PC-3 (cell line): ENCODE measurements at regions not wholly inside any gene's neighbourhood (a gene's known extent, or its start where the extent isn't known, plus 50 kb on each side); places are given as distances from the start of the nearest gene placed in this dataset.
A peak's percentile ranks its signal among the peaks of the same experiment; 100 is the strongest.
"Not testable (repeated sequence)": the region's sequence is repeated elsewhere in the genome, so short reads cannot be mapped to it uniquely, and the experiment has no call there.

Experiments used
- ATAC-seq: fragments of 200-7000 bp; cut with Tn5 transposase; 2 replicates; pipeline ENCODE4 v1.9.1; 2020; ENCODE audit warnings: mild to moderate bottlenecking, moderate library complexity
- BruUV-seq: library from RNA; stranded (reverse); fragments of 400-500 nt; replicated peaks from 2 replicates; lab custom pipeline; 2021; lab: Mats Ljungman, UMichigan
- CTCF ChIA-PET: fragments of 300-600 bp; sonication (Branson Sonifier 250); formaldehyde crosslinking; loops from one replicate; lab custom pipeline; 2022; ENCODE audit warnings: antibody characterized with exemption; lab: Charles Lee
- POLR2A ChIA-PET: fragments of 300-600 bp; sonication (Branson Sonifier 250); formaldehyde crosslinking; loops from one replicate; lab custom pipeline; 2022; ENCODE audit warnings: antibody characterized with exemption; ENCODE audit not compliant: unreplicated experiment; lab: Charles Lee
- DNase-seq: peaks from one replicate; pipeline ENCODE4 v3.0.0-alpha.2; 2015
- H2AFZ ChIP-seq: fragments of 300-600 bp; sonication (generic); 2 replicates; pipeline ENCODE4 v1.6.0; 2016; ENCODE audit warnings: antibody characterized with exemption, low read length
- H3F3A ChIP-seq: fragments of 300-600 bp; sonication (generic); one replicate; pipeline ENCODE4 v1.6.0; 2017; ENCODE audit warnings: antibody characterized with exemption, low read length, control low read depth, mild to moderate bottlenecking; ENCODE audit not compliant: unreplicated experiment
- H3K27ac ChIP-seq: fragments of 300-600 bp; sonication (generic); 2 replicates; pipeline ENCODE4 v1.5.1; 2016; ENCODE audit warnings: mild to moderate bottlenecking, low read length
- H3K27me3 ChIP-seq: fragments of 300-600 bp; sonication (generic); 2 replicates; pipeline ENCODE4 v1.6.1; 2016; ENCODE audit warnings: low read length, mixed read lengths
- H3K36me3 ChIP-seq: fragments of 300-600 bp; sonication (generic); 2 replicates; pipeline ENCODE4 v1.6.1; 2016; ENCODE audit warnings: low read depth, mixed run types, low read length, mixed read lengths
- H3K4me1 ChIP-seq: fragments of 300-600 bp; sonication (generic); 2 replicates; pipeline ENCODE4 v1.5.1; 2016; ENCODE audit warnings: low read length; ENCODE audit not compliant: insufficient read depth
- H3K4me2 ChIP-seq: fragments of 300-600 bp; sonication (generic); 2 replicates; pipeline ENCODE4 v1.6.0; 2016; ENCODE audit warnings: low read length
- H3K4me3 ChIP-seq: fragments of 300-600 bp; sonication (generic); 2 replicates; pipeline ENCODE4 v1.5.1; 2016; ENCODE audit warnings: mild to moderate bottlenecking, low read length, mixed read lengths
- H3K79me2 ChIP-seq: fragments of 300-600 bp; sonication (generic); 2 replicates; pipeline ENCODE4 v1.6.1; 2017; ENCODE audit warnings: low read length, mixed read lengths
- H3K9ac ChIP-seq: fragments of 300-600 bp; sonication (generic); 2 replicates; pipeline ENCODE4 v1.6.0; 2016; ENCODE audit warnings: mild to moderate bottlenecking, low read length
- H3K9me2 ChIP-seq: fragments of 300-600 bp; sonication (generic); replicated peaks from 2 replicates; pipeline ENCODE4 v1.6.1; 2016; ENCODE audit warnings: mixed run types, low read length, mixed read lengths
- H3K9me3 ChIP-seq: fragments of 300-600 bp; sonication (generic); 2 replicates; pipeline ENCODE4 v1.6.1; 2016; ENCODE audit warnings: low read length, mixed read lengths
- H4K20me1 ChIP-seq: fragments of 300-600 bp; sonication (generic); 2 replicates; pipeline ENCODE4 v1.6.1; 2016; ENCODE audit warnings: low read length, mixed read lengths
- EZH2 ChIP-seq: fragments of 300-600 bp; sonication (generic); IDR thresholded peaks from one replicate; pipeline ENCODE4 v1.6.1; 2017; ENCODE audit warnings: antibody characterized with exemption, mild to moderate bottlenecking, low read length; ENCODE audit not compliant: unreplicated experiment
- EZH2phosphoT487 ChIP-seq: fragments of 300-600 bp; sonication (generic); IDR thresholded peaks from 2 replicates; pipeline ENCODE4 v1.6.1; 2018; ENCODE audit warnings: mild to moderate bottlenecking, antibody characterized with exemption, low read length, borderline replicate concordance
- intact Hi-C: fragments of 100-400 bp; cut with micrococcal nuclease; formaldehyde crosslinking; loops from 2 replicates; pipeline ENCODE4 v1.9.0; 2023
- TF ChIP-seq, protein P1 (sequence below): fragments of 300-600 bp; sonication (generic); conservative IDR thresholded peaks from 2 replicates; pipeline ENCODE4 v1.5.1; 2017; ENCODE audit warnings: antibody characterized with exemption, low read depth, mild to moderate bottlenecking, low read length

DNA sequence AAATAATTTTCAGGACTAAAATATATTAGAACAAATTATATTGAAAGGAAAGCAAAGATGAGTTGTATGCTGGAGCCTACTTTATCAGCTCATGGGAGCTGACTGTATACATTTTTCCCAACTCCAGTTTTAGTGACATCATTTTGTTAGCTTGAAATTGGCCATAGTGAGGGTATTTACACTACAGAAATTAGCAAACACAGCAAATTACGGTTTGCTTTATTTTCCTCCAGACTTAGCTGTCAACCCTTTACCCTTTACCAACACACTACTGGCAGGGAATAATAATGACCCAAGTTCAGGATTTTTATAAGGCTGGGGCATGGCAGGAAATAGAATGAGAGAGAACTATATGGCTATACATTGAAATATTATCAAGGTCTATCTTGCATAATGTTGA lies 120.3 kb upstream of the PRSS1 start:
- ATAC-seq (no peak), DNase-seq (no peak)
- H3K36me3 ChIP-seq: no peaks in the 10 kb centered on the region
- CTCF ChIA-PET: interaction anchor here (0.6 kb wide), 1 partner anchor 586 kb away, joined by 3 read pairs; no protein-coding TSS in a partner anchor
- no peak overlapping the region for H2AFZ ChIP-seq
- no peaks in the 10 kb centered on the region for H3K79me2 ChIP-seq
- H3K27me3 ChIP-seq: no peaks in the 10 kb centered on the region
- H3K4me1 ChIP-seq: no peaks in the 10 kb centered on the region; the same call in 1 of the 2 replicates
- no peak overlapping the region for H3K9ac ChIP-seq
- POLR2A ChIA-PET: no interaction called here
- H4K20me1 ChIP-seq: no peaks in the 10 kb centered on the region
- BruUV-seq: no TSS peak
- intact Hi-C loops: no loop called here
- no peak overlapping the region for H3K4me2 ChIP-seq
- TF ChIP-seq EZH2phosphoT487 (no peak), EZH2 (no peak)
- TF ChIP-seq, protein P1, sequence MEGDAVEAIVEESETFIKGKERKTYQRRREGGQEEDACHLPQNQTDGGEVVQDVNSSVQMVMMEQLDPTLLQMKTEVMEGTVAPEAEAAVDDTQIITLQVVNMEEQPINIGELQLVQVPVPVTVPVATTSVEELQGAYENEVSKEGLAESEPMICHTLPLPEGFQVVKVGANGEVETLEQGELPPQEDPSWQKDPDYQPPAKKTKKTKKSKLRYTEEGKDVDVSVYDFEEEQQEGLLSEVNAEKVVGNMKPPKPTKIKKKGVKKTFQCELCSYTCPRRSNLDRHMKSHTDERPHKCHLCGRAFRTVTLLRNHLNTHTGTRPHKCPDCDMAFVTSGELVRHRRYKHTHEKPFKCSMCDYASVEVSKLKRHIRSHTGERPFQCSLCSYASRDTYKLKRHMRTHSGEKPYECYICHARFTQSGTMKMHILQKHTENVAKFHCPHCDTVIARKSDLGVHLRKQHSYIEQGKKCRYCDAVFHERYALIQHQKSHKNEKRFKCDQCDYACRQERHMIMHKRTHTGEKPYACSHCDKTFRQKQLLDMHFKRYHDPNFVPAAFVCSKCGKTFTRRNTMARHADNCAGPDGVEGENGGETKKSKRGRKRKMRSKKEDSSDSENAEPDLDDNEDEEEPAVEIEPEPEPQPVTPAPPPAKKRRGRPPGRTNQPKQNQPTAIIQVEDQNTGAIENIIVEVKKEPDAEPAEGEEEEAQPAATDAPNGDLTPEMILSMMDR: no peak
- H3F3A ChIP-seq: no peaks in the 10 kb centered on the region
- no peaks in the 10 kb centered on the region for H3K9me3 ChIP-seq
- no peak overlapping the region for H3K4me3 ChIP-seq
- H3K9me2 ChIP-seq: no peaks in the 10 kb centered on the region
- H3K27ac ChIP-seq: no peak overlapping the region

DNA sequence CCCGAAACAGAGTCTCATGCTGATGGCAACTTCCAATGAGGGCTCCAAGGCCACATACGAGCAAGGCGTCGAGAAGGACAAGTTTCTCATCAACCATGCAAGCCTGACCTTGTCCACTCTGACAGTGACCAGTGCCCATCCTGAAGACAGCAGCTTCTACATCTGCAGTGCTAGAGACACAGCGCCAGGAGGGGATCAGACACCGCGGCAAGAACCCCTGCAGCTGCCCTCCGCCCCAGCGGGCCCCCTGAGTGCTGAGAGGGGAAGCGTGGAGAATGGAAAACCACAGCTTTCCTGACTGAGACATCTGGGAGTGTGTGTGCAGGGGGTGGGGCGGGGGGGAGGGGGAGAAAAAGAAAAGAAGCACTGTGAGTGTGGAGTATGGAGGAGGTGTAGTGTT lies 122.0 kb upstream of the PRSS1 start:
- H3K79me2 ChIP-seq, H3K9ac ChIP-seq, intact Hi-C loops, H3K4me1 ChIP-seq, H3F3A ChIP-seq, H4K20me1 ChIP-seq, H3K36me3 ChIP-seq, H3K9me2 ChIP-seq, H3K27ac ChIP-seq, ATAC-seq, H3K9me3 ChIP-seq, POLR2A ChIA-PET, CTCF ChIA-PET, H3K4me2 ChIP-seq, BruUV-seq, H2AFZ ChIP-seq, H3K27me3 ChIP-seq, H3K4me3 ChIP-seq, DNase-seq: not testable (repeated sequence)

DNA sequence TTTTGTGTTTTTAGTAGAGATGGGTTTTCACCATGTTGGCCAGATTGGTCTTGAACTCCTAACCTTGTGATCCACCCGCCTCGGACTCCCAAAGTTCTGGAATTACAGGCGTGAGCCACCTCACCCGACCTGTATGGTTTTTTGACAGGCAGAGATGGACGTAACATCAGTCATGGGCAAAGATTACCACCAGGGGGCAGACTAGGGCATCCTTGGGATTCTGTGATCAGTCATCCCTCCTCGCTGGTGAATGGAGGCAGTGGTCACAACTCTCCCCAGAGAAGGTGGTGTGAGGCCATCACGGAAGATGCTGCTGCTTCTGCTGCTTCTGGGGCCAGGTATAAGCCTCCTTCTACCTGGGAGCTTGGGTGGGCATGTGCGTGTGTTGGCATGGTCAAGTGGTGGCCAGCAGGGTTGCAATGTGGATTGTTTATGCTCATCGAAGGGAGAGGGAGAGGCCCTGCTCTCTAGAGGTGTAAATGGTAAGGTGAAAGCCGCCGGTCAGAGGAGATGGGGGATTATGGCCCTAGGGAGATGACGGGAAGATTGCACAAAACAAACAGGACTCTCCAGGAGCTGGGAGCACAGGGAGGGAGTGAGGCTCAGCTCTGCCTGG lies 122.7 kb upstream of the PRSS1 start:
- no peak overlapping the region for H3K9ac ChIP-seq
- BruUV-seq: no TSS peak
- H4K20me1 ChIP-seq: no peaks in the 10 kb centered on the region
- H3F3A ChIP-seq: no peaks in the 10 kb centered on the region
- H3K4me3 ChIP-seq: no peak overlapping the region
- H3K79me2 ChIP-seq: no peaks in the 10 kb centered on the region
- POLR2A ChIA-PET: no interaction called here
- H2AFZ ChIP-seq: no peak overlapping the region
- no peaks in the 10 kb centered on the region; the same call in 1 of the 2 replicates for H3K4me1 ChIP-seq
- DNase-seq (peak; percentile 60), ATAC-seq (peak; percentile 39; the same call in 1 of the 2 replicates)
- H3K9me3 ChIP-seq: no peaks in the 10 kb centered on the region
- CTCF ChIA-PET: no interaction called here
- no peak overlapping the region for H3K27ac ChIP-seq
- TF ChIP-seq, protein P1: peak; percentile 63
- TF ChIP-seq EZH2 (no peak), EZH2phosphoT487 (no peak)
- H3K36me3 ChIP-seq: no peaks in the 10 kb centered on the region
- intact Hi-C loops: no loop called here
- no peaks in the 10 kb centered on the region for H3K9me2 ChIP-seq
- no peak overlapping the region for H3K4me2 ChIP-seq
- no peaks in the 10 kb centered on the region for H3K27me3 ChIP-seq

DNA sequence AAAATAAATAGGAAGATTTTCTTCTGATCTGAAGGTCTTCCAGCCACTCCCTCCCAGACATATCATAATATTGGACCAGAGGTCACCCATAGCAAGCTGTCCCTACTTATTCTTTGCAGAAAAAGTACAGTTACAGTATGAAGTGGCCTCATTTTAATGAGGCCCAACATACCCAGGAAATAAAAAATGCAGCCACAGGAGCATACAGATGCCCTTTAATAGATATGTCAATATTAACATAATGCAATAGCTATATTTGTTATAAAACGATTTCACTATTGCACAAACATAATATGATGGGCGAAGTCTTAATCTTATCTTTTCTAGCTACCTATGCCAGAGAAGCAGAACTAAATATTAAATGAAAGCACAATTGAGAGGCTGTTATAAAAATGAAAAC lies 124.1 kb upstream of the PRSS1 start:
- H3K9me2 ChIP-seq, intact Hi-C loops, H3K27me3 ChIP-seq, H3K9ac ChIP-seq, H3K9me3 ChIP-seq, H3K79me2 ChIP-seq, H3K36me3 ChIP-seq, CTCF ChIA-PET, BruUV-seq, H2AFZ ChIP-seq, H3K4me3 ChIP-seq, H3K4me2 ChIP-seq, H3F3A ChIP-seq, H3K27ac ChIP-seq, POLR2A ChIA-PET, DNase-seq, H3K4me1 ChIP-seq, H4K20me1 ChIP-seq: not testable (repeated sequence)
- ATAC-seq: peak; percentile 61
